BLaER1 treated with 17β-estradiol and CSF1 and Interleukin-3, amounts not matched to agents 10 nM and 100 nM (cell line): ENCODE measurements at regions not wholly inside any gene's neighbourhood (a gene's known extent, or its start where the extent isn't known, plus 50 kb on each side); places are given as distances from the start of the nearest gene placed in this dataset.
"Not testable (repeated sequence)": the region's sequence is repeated elsewhere in the genome, so short reads cannot be mapped to it uniquely, and the experiment has no call there.

Experiments used
- H3K27ac ChIP-seq, 11 experiments: shearing (Covaris generic); formaldehyde crosslinking; 2 replicates each; pipeline ENCODE4 v1.8.1; 2022
- H3K27me3 ChIP-seq, 11 experiments: shearing (Covaris generic); formaldehyde crosslinking; 2 replicates each; pipeline ENCODE4 v1.8.1; 2022
- H3K36me3 ChIP-seq, 11 experiments: shearing (Covaris generic); formaldehyde crosslinking; 2 replicates each; pipeline ENCODE4 v1.8.1; 2022
- H3K4me1 ChIP-seq, 10 experiments: shearing (Covaris generic); formaldehyde crosslinking; 2 replicates each; pipeline ENCODE4 v1.8.1; 2022
- H3K4me2 ChIP-seq, 11 experiments: shearing (Covaris generic); formaldehyde crosslinking; 2 replicates each; pipeline ENCODE4 v1.8.1; 2022
- H3K4me3 ChIP-seq, 10 experiments: shearing (Covaris generic); formaldehyde crosslinking; 2 replicates each; pipeline ENCODE4 v1.8.1; 2022
- H3K9ac ChIP-seq, 11 experiments: shearing (Covaris generic); formaldehyde crosslinking; 2 replicates each; pipeline ENCODE4 v1.8.1; 2022
- H3K9me3 ChIP-seq, 11 experiments: shearing (Covaris generic); formaldehyde crosslinking; replicated peaks in 1 of 11; 2 replicates each; pipeline ENCODE4 v1.8.1; 2022
- H4K20me1 ChIP-seq, 11 experiments: shearing (Covaris generic); formaldehyde crosslinking; 2 replicates each; pipeline ENCODE4 v1.8.1; 2022
- Cebpa-rat ChIP-seq, 11 experiments: shearing (Covaris generic); IDR thresholded peaks; 2 replicates each; pipeline ENCODE4 v1.8.1; 2022

GRCh38 chr17:70324031-70324430 lies 154.7 kb downstream of the KCNJ2 start:
- no peak for TF ChIP-seq Cebpa-rat (IDR thresholded peaks at IDR 0.05)
- H3K27ac ChIP-seq = no peak overlapping the region
- H4K20me1 ChIP-seq = no peaks in the 10 kb centered on the region

GRCh38 chr17:70327279-70327678 lies 157.9 kb downstream of the KCNJ2 start:
- TF ChIP-seq Cebpa-rat (IDR thresholded peaks at IDR 0.05) = no peak
- Histone ChIP-seq H3K27ac (no peak overlapping the region), H3K9me3 (peaks cover 0 to 8% (median 0%) of the 10 kb centered on the region in 11 experiments; a peak in 2 of 22 replicates)

More at GRCh38 chr17:70324031-70324430, 154.7 kb downstream of the KCNJ2 start:
- Histone ChIP-seq H3K36me3 (no peaks in the 10 kb centered on the region), H3K27me3 (no peaks in the 10 kb centered on the region), H3K4me1 (peaks cover 0 to 16% (median 0%) of the 10 kb centered on the region in 10 experiments; a peak in 5 of 20 replicates), H3K4me2 (no peak overlapping the region), H3K9ac (no peak overlapping the region), H3K4me3 (no peak overlapping the region), H3K9me3 (no peaks in the 10 kb centered on the region)

DNA sequence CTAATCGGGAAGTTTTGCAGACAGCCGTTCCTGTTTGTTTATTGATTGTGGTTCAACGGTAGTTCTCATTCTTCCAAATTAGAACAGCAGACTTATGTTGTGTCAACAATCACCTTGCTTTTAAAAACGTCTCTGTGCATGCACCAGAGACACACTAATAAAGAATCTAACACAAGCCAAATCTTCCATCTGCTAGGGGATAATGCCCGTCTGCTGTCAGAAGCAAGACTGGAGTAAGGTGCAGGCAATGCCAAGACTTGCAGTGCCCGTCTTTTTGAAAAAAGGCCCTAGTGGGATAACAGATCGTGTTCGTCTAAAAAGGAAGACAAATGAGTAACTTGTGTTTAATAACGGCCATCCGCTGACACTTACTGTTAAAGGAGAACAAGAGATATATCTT lies 158.4 kb downstream of the KCNJ2 start:
- H3K27ac ChIP-seq = no peak overlapping the region
- H3K4me3 ChIP-seq = no peak overlapping the region
- no peaks in the 10 kb centered on the region for H3K27me3 ChIP-seq
- no peaks in the 10 kb centered on the region for H3K36me3 ChIP-seq
- H3K4me2 ChIP-seq = no peak overlapping the region
- peaks cover 0 to 12% (median 0%) of the 10 kb centered on the region in 11 experiments; a peak in 2 of 22 replicates for H3K9me3 ChIP-seq
- no peak for TF ChIP-seq Cebpa-rat (IDR thresholded peaks at IDR 0.05)
- H3K4me1 ChIP-seq = peaks cover 0 to 5% (median 0%) of the 10 kb centered on the region in 10 experiments; a peak in 2 of 20 replicates
- H3K9ac ChIP-seq = no peak overlapping the region
- H4K20me1 ChIP-seq = no peaks in the 10 kb centered on the region

More at GRCh38 chr17:70327279-70327678, 157.9 kb downstream of the KCNJ2 start:
- Histone ChIP-seq H3K4me3 (no peak overlapping the region), H4K20me1 (no peaks in the 10 kb centered on the region), H3K27me3 (no peaks in the 10 kb centered on the region), H3K9ac (no peak overlapping the region), H3K4me2 (no peak overlapping the region), H3K36me3 (no peaks in the 10 kb centered on the region), H3K4me1 (peaks cover 0 to 5% (median 0%) of the 10 kb centered on the region in 10 experiments; a peak in 2 of 20 replicates)

- Histone ChIP-seq H3K4me2 (no peak overlapping the region), H3K36me3 (no peaks in the 10 kb centered on the region), H3K9me3 (peaks cover 0 to 12% (median 0%) of the 10 kb centered on the region in 11 experiments; a peak in 2 of 22 replicates), H3K4me1 (peaks cover 0 to 5% (median 0%) of the 10 kb centered on the region in 10 experiments; a peak in 2 of 20 replicates), H3K27ac (no peak overlapping the region), H3K4me3 (no peak overlapping the region), H3K27me3 (no peaks in the 10 kb centered on the region), H4K20me1 (no peaks in the 10 kb centered on the region), H3K9ac (no peak overlapping the region)
- TF ChIP-seq Cebpa-rat (IDR thresholded peaks at IDR 0.05) = no peak
These were observed 160.4 kb downstream of the KCNJ2 start for GRCh38 chr17:70329721-70330120.

- H3K36me3 ChIP-seq, H3K9ac ChIP-seq, H3K4me2 ChIP-seq, H4K20me1 ChIP-seq, H3K27me3 ChIP-seq, H3K4me3 ChIP-seq, H3K4me1 ChIP-seq, H3K27ac ChIP-seq: not testable (repeated sequence)
- peaks cover 0 to 12% (median 0%) of the 10 kb centered on the region in 11 experiments; a peak in 2 of 22 replicates for H3K9me3 ChIP-seq
These were observed 161.7 kb downstream of the KCNJ2 start for GRCh38 chr17:70331066-70331465.

DNA sequence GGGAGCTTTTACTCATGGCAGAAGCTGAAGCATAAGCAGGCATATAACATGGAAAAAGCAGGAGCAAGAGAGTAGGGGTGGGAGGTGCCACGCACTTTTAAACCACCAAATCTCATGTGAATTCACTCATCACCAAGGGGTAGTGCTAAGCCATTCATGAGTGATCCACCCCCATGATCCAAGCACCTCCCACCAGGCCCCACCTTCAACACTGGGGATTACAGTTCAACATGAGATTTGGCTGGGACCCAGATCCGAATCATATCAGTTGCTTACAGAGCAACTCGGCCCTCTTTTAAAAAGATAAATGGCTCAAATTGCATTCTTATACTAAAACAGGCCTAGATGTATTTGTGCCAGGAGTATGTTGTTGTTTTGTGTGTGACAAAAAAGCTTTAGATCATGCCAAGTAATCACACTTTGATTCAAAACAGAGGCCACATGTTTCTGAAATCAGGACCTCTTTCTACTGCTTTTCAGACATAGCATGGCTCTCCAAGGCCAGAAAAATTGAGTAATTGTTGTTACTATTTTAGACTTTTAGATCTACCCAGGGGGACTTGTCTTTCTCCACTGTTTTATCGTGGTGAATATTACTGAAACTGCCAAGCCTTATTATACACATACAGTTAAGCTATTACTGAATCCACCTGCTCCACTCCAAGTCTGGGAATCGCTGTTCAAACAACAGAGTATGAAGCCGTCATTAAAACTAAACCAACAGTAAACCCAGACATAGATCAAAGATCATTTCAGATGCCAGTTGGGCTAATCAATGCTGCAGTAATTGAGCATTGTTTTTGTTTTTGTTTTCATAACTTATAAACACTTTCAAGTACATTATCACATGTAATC lies 163.3 kb downstream of the KCNJ2 start:
- no peaks in the 10 kb centered on the region for H3K27me3 ChIP-seq
- no peak overlapping the region for H3K4me3 ChIP-seq
- no peaks in the 10 kb centered on the region for H4K20me1 ChIP-seq
- H3K4me2 ChIP-seq = no peak overlapping the region
- no peaks in the 10 kb centered on the region for H3K36me3 ChIP-seq
- no peak for TF ChIP-seq Cebpa-rat (IDR thresholded peaks at IDR 0.05)
- H3K9me3 ChIP-seq = peaks cover 0 to 12% (median 0%) of the 10 kb centered on the region in 11 experiments; a peak in 2 of 22 replicates
- no peak overlapping the region for H3K9ac ChIP-seq
- no peak overlapping the region for H3K27ac ChIP-seq
- peaks cover 0 to 5% (median 0%) of the 10 kb centered on the region in 10 experiments; a peak in 2 of 20 replicates for H3K4me1 ChIP-seq

DNA sequence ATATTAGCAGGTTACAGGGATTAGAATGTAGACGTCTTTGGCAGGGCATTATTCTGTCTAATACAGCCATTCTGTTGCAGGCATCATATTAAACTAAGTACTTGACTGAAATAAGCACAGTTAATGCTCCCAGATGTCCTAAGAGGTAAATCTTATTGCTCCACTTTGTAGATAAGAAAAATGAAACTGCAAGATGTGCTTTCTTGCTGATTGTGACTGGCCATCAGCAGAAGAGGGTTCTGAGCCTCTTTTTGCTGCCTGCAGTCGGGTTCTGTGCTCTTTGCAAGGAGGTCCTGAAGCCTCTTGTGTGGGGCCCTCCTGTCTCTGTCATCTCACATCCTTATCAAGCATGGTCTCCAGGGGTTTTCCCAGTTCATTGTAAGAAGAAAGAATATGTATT lies 167.1 kb downstream of the KCNJ2 start:
- H3K4me1 ChIP-seq = no peaks in the 10 kb centered on the region
- H4K20me1 ChIP-seq = no peaks in the 10 kb centered on the region
- no peaks in the 10 kb centered on the region for H3K27me3 ChIP-seq
- TF ChIP-seq Cebpa-rat (IDR thresholded peaks at IDR 0.05) = no peak
- no peak overlapping the region for H3K4me3 ChIP-seq
- no peaks in the 10 kb centered on the region for H3K36me3 ChIP-seq
- H3K9me3 ChIP-seq = peaks cover 0 to 12% (median 0%) of the 10 kb centered on the region in 11 experiments; a peak in 2 of 22 replicates
- no peak overlapping the region for H3K27ac ChIP-seq
- H3K4me2 ChIP-seq = no peak overlapping the region
- no peak overlapping the region for H3K9ac ChIP-seq

- no peak for TF ChIP-seq Cebpa-rat (IDR thresholded peaks at IDR 0.05)
- Histone ChIP-seq H3K4me2 (no peak overlapping the region), H3K4me1 (peaks cover 0 to 8% (median 0%) of the 10 kb centered on the region in 10 experiments; a peak in 6 of 20 replicates), H3K36me3 (no peaks in the 10 kb centered on the region), H3K27me3 (no peaks in the 10 kb centered on the region), H4K20me1 (no peaks in the 10 kb centered on the region), H3K9me3 (peaks cover 0 to 12% (median 0%) of the 10 kb centered on the region in 11 experiments; a peak in 4 of 22 replicates), H3K9ac (no peak overlapping the region), H3K27ac (no peak overlapping the region), H3K4me3 (no peak overlapping the region)
These were observed 169.6 kb downstream of the KCNJ2 start for GRCh38 chr17:70338946-70339354.

GRCh38 chr17:70343114-70343513 lies 173.8 kb downstream of the KCNJ2 start:
- peaks cover 0 to 12% (median 0%) of the 10 kb centered on the region in 11 experiments; a peak in 4 of 22 replicates for H3K9me3 ChIP-seq
- no peaks in the 10 kb centered on the region for H4K20me1 ChIP-seq
- no peaks in the 10 kb centered on the region for H3K36me3 ChIP-seq
- H3K4me3 ChIP-seq = no peak overlapping the region
- H3K27ac ChIP-seq = no peak overlapping the region
- H3K9ac ChIP-seq = no peak overlapping the region
- H3K27me3 ChIP-seq = no peaks in the 10 kb centered on the region
- no peak for TF ChIP-seq Cebpa-rat (IDR thresholded peaks at IDR 0.05)
- no peak overlapping the region; a peak in 1 of 22 replicates for H3K4me2 ChIP-seq
- H3K4me1 ChIP-seq = peaks cover 0 to 21% (median 0%) of the 10 kb centered on the region in 10 experiments; a peak in 7 of 20 replicates
